ENCODE measurements at regions not wholly inside any gene's neighbourhood (a gene's known extent, or its start where the extent isn't known, plus 50 kb on each side); places are given as distances from the start of the nearest gene placed in this dataset.

- no peak for TF ChIP-seq CTCF (conservative IDR thresholded peaks at IDR 0.05; ENCODE audit: low read length)
- TF ChIP-seq EZH2phosphoT487 (IDR thresholded peaks at IDR 0.05; ENCODE audit: borderline replicate concordance), result no peak
Observed at GRCh38 chr20:39909447-39909846, 779.6 kb downstream of the MAFB start.
